ENCODE measurements at regions not wholly inside any gene's neighbourhood (a gene's known extent, or its start where the extent isn't known, plus 50 kb on each side); places are given as distances from the start of the nearest gene placed in this dataset.

DNA sequence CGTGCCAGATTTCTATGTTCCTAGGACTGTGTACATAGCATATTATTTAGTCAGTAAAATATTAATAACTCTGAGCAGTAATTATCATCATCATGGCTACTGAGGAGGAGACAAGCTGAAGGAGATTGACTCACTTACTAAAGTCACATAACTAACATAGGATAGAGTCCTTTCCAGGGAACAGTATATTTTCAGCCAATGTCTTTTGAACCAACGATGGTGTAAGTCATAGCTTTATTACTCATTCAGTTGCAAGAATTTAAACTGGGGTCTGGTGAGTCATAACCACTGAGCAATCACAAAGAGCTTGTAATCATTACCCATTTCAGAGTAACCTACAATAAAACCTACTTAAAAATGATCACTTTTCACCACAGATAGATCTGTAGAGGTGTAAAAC is 1564.8 kb upstream of the TENM4 start:
- TF ChIP-seq, protein P1, sequence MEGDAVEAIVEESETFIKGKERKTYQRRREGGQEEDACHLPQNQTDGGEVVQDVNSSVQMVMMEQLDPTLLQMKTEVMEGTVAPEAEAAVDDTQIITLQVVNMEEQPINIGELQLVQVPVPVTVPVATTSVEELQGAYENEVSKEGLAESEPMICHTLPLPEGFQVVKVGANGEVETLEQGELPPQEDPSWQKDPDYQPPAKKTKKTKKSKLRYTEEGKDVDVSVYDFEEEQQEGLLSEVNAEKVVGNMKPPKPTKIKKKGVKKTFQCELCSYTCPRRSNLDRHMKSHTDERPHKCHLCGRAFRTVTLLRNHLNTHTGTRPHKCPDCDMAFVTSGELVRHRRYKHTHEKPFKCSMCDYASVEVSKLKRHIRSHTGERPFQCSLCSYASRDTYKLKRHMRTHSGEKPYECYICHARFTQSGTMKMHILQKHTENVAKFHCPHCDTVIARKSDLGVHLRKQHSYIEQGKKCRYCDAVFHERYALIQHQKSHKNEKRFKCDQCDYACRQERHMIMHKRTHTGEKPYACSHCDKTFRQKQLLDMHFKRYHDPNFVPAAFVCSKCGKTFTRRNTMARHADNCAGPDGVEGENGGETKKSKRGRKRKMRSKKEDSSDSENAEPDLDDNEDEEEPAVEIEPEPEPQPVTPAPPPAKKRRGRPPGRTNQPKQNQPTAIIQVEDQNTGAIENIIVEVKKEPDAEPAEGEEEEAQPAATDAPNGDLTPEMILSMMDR (IDR thresholded peaks at IDR 0.05; ENCODE audit: poor library complexity), result no peak
- no peak for TF ChIP-seq EZH2phosphoT487 (IDR thresholded peaks at IDR 0.05; ENCODE audit: low read depth, severe bottlenecking, unreplicated experiment)
